Progenitor cell of endocrine pancreas (in vitro differentiated cells): ENCODE measurements at regions not wholly inside any gene's neighbourhood (a gene's known extent, or its start where the extent isn't known, plus 50 kb on each side); places are given as distances from the start of the nearest gene placed in this dataset.
"Not testable (repeated sequence)": the region's sequence is repeated elsewhere in the genome, so short reads cannot be mapped to it uniquely, and the experiment has no call there.

Experiments used
- DNase-seq: peaks from one replicate; pipeline ENCODE4 v3.0.0; 2021; ENCODE audit warnings: low spot score; ENCODE audit not compliant: unreplicated experiment
- H3K27ac Mint-ChIP-seq: 2 replicates; pipeline ENCODE4 v1.8.0; 2021; ENCODE audit warnings: mild to moderate bottlenecking, moderate library complexity, mixed read lengths
- H3K27me3 Mint-ChIP-seq: 2 replicates; pipeline ENCODE4 v1.8.0; 2021; ENCODE audit warnings: mixed read lengths
- H3K36me3 Mint-ChIP-seq: 2 replicates; pipeline ENCODE4 v1.8.0; 2022; ENCODE audit warnings: mixed read lengths; ENCODE audit not compliant: insufficient read depth
- H3K4me1 Mint-ChIP-seq: 2 replicates; pipeline ENCODE4 v1.8.0; 2021; ENCODE audit warnings: low read depth, mixed read lengths
- H3K4me3 Mint-ChIP-seq: 2 replicates; pipeline ENCODE4 v1.8.0; 2021; ENCODE audit warnings: low read depth, mild to moderate bottlenecking, moderate library complexity, mixed read lengths
- H3K9me3 Mint-ChIP-seq: 2 replicates; pipeline ENCODE4 v1.8.0; 2021; ENCODE audit warnings: low read depth, mixed read lengths
- TF ChIP-seq, protein P1 (sequence below): fragments of 200-600 bp; sonication (generic); IDR thresholded peaks from one replicate; pipeline ENCODE4 v1.5.0; 2021; ENCODE audit warnings: antibody characterized with exemption, mild to moderate bottlenecking; ENCODE audit not compliant: unreplicated experiment

DNA sequence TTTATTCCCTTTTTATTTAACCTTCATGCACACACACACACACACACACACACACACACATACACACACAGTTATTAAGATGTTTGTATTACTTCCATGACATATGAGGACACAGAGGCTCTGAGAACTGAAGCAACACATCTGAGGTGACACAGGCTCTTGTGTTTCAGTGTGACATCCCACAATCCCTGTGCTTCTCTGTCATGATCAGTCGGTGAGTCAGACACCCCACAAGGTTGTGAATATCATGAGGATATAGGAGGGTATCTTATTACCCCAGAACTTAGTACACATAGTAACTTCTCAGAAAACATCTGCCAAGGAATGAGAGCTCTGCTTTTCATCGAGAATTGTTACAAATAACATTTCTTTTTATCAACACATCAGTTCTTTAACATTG lies 459.3 kb downstream of the PLPP3 start:
- Mint-ChIP-seq H3K4me3 (no peak overlapping the region), H3K4me1 (no peaks in the 10 kb centered on the region), H3K27me3 (peaks cover 3% of the 10 kb centered on the region), H3K9me3 (peaks cover 16% of the 10 kb centered on the region), H3K36me3 (peaks cover 2% of the 10 kb centered on the region), H3K27ac (no peak overlapping the region)
- TF ChIP-seq, protein P1, sequence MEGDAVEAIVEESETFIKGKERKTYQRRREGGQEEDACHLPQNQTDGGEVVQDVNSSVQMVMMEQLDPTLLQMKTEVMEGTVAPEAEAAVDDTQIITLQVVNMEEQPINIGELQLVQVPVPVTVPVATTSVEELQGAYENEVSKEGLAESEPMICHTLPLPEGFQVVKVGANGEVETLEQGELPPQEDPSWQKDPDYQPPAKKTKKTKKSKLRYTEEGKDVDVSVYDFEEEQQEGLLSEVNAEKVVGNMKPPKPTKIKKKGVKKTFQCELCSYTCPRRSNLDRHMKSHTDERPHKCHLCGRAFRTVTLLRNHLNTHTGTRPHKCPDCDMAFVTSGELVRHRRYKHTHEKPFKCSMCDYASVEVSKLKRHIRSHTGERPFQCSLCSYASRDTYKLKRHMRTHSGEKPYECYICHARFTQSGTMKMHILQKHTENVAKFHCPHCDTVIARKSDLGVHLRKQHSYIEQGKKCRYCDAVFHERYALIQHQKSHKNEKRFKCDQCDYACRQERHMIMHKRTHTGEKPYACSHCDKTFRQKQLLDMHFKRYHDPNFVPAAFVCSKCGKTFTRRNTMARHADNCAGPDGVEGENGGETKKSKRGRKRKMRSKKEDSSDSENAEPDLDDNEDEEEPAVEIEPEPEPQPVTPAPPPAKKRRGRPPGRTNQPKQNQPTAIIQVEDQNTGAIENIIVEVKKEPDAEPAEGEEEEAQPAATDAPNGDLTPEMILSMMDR = no peak
- DNase-seq = no peak

DNA sequence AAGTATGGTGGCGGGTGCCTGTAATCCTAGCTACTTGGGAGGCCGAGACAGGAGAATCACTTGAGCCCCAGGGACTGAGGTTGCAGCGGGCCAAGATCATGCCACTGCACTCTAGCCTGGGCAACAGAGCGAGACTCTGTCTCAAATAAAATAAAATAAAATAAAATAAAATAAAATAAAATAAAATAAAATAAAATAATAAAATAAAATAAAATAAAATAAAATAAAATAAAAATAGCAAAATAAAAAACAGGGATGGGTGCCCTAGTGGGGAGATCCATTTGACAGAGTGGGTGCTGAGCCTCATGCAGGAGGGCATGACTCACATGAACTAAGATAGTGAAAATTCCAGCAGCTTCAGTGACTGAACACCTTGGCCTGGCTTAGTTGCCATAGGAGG lies 460.7 kb downstream of the PLPP3 start:
- not testable (repeated sequence) for DNase-seq, H3K27me3 Mint-ChIP-seq, H3K27ac Mint-ChIP-seq, H3K4me3 Mint-ChIP-seq, H3K36me3 Mint-ChIP-seq, H3K4me1 Mint-ChIP-seq
- peaks cover 16% of the 10 kb centered on the region for H3K9me3 Mint-ChIP-seq

DNA sequence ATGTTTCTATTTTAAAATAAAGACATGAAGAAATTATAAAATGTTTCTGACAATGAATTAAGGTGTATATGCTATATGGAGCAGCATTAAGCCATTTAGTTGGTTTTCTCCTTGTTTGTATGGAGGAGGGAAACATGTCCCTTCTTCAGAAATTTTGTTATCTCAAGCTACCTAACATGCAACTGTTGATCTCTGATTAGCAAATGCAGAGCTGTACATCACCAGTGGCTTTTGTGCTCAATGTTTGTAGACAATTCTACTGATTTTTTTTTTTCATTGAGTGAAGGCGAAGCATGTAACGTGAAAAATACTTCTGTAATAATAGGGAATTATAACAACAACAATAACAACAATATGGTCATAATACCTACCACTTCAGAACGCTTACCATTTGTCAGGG lies 463.7 kb downstream of the PLPP3 start:
- Mint-ChIP-seq H3K27ac (no peak overlapping the region), H3K9me3 (peaks cover 10% of the 10 kb centered on the region), H3K27me3 (peaks cover 3% of the 10 kb centered on the region), H3K36me3 (peaks cover under 1% of the 10 kb centered on the region), H3K4me3 (no peak overlapping the region), H3K4me1 (no peaks in the 10 kb centered on the region)
- no peak for DNase-seq
- TF ChIP-seq, protein P1 = no peak

DNA sequence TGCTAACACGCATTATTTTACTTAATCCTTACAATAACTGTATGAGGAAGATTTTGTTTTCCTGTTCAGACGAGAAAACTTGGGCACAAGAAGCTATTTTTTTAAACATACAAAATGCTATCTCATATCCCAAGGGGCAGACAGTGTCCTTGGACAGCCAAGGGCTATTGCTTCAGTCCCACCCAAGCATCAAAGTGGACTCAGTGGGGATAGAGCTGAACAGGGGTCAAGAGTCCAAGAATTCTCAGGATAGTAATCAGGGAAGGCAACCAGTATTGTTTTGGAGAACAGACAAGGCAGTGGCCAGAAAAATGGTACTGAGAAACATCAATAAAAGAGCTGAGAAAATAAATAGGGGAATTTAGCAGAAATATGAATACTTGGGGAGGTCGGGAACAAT lies 465.7 kb downstream of the PLPP3 start:
- Mint-ChIP-seq H3K4me3 (no peak overlapping the region), H3K27ac (no peak overlapping the region), H3K27me3 (peaks cover 3% of the 10 kb centered on the region), H3K4me1 (no peaks in the 10 kb centered on the region), H3K36me3 (peaks cover 1% of the 10 kb centered on the region), H3K9me3 (peaks cover 13% of the 10 kb centered on the region)
- no peak for DNase-seq
- TF ChIP-seq, protein P1 = no peak

DNA sequence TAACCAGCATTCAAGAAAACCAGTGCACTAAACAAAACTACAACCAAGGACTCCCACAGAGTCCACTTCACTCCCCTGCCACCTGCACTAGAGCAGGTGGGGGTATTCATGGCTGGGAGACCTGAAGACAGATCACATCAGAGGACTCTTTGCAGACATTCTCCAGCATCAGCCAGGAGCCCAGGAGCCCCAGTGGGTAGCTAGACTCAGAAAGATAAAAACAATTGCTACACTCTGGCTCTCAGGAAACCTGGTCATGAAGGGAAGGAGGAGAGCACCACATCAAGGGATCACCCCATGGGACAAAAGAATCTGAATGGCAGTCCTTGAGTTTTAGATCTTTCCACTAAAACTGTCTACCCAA lies 472.1 kb downstream of the PLPP3 start:
- Mint-ChIP-seq H3K4me3 (no peak overlapping the region), H3K4me1 (no peaks in the 10 kb centered on the region), H3K27ac (no peak overlapping the region), H3K36me3 (peaks cover 1% of the 10 kb centered on the region), H3K9me3 (peaks cover 33% of the 10 kb centered on the region), H3K27me3 (no peaks in the 10 kb centered on the region)
- no peak for DNase-seq
- TF ChIP-seq, protein P1 = no peak

DNA sequence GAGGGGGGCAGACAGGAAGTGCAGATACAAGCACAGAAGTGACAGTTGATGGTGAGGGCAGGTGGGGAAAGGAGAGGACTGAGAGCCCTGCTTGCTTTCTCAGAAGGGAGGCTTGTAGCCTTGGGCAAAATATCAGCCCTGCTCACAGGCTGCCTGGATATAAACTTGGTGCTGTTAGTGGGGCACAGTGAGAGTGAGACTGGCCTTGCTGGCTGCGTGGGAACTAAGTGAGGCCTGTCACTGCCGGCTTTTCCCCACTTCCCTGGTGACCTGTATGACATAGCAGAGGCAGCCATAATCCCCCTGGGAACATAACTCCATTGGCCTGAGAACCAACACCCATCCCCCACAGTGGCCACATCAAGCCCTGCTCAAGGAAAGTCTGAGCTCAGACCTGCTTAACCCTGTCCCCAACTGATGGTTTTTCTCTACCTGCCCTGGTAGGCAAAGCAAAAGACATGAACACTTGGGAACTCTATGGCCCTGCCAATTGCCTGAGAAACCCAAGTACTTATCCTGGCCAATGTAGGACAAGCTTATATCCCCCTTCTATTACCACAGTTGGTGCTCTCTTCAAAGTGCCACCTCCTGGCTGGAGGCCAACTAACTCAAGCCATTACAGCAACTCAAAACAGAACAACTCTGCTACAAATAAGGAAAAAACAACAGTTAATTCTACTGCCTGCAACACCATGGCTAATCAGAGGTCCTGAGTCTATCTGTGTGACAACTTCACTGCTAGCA lies 472.7 kb downstream of the PLPP3 start:
- no peak for DNase-seq
- Mint-ChIP-seq H3K4me3 (no peak overlapping the region), H3K4me1 (no peaks in the 10 kb centered on the region), H3K9me3 (peaks cover 30% of the 10 kb centered on the region), H3K36me3 (peaks cover 1% of the 10 kb centered on the region), H3K27ac (no peak overlapping the region), H3K27me3 (no peaks in the 10 kb centered on the region)
- TF ChIP-seq, protein P1 = no peak
